GM12878 (cell line): ENCODE measurements at regions not wholly inside any gene's neighbourhood (a gene's known extent, or its start where the extent isn't known, plus 50 kb on each side); places are given as distances from the start of the nearest gene placed in this dataset.

Source experiments
- ATAC-seq: fragments of 200-7000 bp; cut with Tn5 transposase; 3 replicates; pipeline ENCODE4 v1.9.1; 2020; ENCODE audit warnings: mild to moderate bottlenecking, moderate library complexity
- BruUV-seq: library from RNA; stranded (reverse); fragments of 400-500 nt; replicated peaks from 2 replicates; lab custom pipeline; 2021; lab: Mats Ljungman, UMichigan
- CTCF ChIA-PET: fragments of 300-600 bp; sonication (Branson Sonifier 250); formaldehyde crosslinking; extraction: SDS; loops from one replicate; lab custom pipeline; 2021; ENCODE audit warnings: inconsistent platforms; lab: Yijun Ruan, JAX
- POLR2A ChIA-PET: fragments of 350-600 bp; formaldehyde crosslinking; extraction: SDS; loops from one replicate; lab custom pipeline; 2021; ENCODE audit warnings: inconsistent platforms; lab: Charles Lee
- RAD21 ChIA-PET: fragments of 300-600 bp; sonication (Branson Sonifier 250); formaldehyde crosslinking; loops from one replicate; lab custom pipeline; 2023; ENCODE audit warnings: antibody characterized with exemption; ENCODE audit not compliant: unreplicated experiment; lab: Charles Lee
- SMC1A ChIA-PET: fragments of 300-600 bp; sonication (Branson Sonifier 250); formaldehyde crosslinking; loops from one replicate; lab custom pipeline; 2023; ENCODE audit not compliant: unreplicated experiment, uncharacterized antibody; lab: Charles Lee
- DNase-seq: peaks from one replicate; pipeline ENCODE4 v3.0.0-alpha.2; 2011; ENCODE audit warnings: low read depth, low spot score
- FAIRE-seq: peaks from 3 replicates; lab custom pipeline; 2011; peaks lifted over from hg19 to GRCh38; lab: Jason Lieb, UNC
- H2AFZ ChIP-seq: 2 replicates; pipeline ENCODE4 v1.6.0; 2011; ENCODE audit warnings: low read depth, low read length, control low read depth; ENCODE audit not compliant: control insufficient read depth
- H3K27ac ChIP-seq: 2 replicates; pipeline ENCODE4 v1.5.1; 2011; ENCODE audit warnings: control low read depth; ENCODE audit not compliant: control insufficient read depth, insufficient read depth
- H3K27me3 ChIP-seq, 2 experiments: replicated peaks in 1 of 2; 2 replicates each; pipeline versions ENCODE4 v1.6.0 to v1.6.1; 2011; ENCODE audit warnings: low read length in 1 of 2; ENCODE audit not compliant: control insufficient read depth in 2 of 2, insufficient read depth in 2 of 2
- H3K36me3 ChIP-seq, 2 experiments: 2 replicates each; pipeline ENCODE4 v1.5.1; 2011; ENCODE audit warnings: low read length in 1 of 2; ENCODE audit not compliant: control insufficient read depth in 2 of 2, insufficient read depth in 2 of 2
- H3K4me1 ChIP-seq: 2 replicates; pipeline ENCODE4 v1.6.1; 2011; ENCODE audit warnings: mild to moderate bottlenecking, low read length, moderate library complexity, mixed read lengths; ENCODE audit not compliant: control insufficient read depth, insufficient read depth
- H3K4me2 ChIP-seq: 2 replicates; pipeline ENCODE4 v1.6.0; 2011; ENCODE audit warnings: control low read depth; ENCODE audit not compliant: control insufficient read depth, insufficient read depth
- H3K4me3 ChIP-seq: fragments of 200-600 bp; sonication (generic); 2 replicates; pipeline ENCODE4 v1.5.1; 2016
- H3K79me2 ChIP-seq: 2 replicates; pipeline ENCODE4 v1.6.0; 2011; ENCODE audit warnings: low read length; ENCODE audit not compliant: control insufficient read depth, insufficient read depth
- H3K9ac ChIP-seq: 2 replicates; pipeline ENCODE4 v1.8.0; 2011; ENCODE audit warnings: low read length, control low read depth, mixed read lengths; ENCODE audit not compliant: control insufficient read depth, insufficient read depth
- H3K9me3 ChIP-seq: replicated peaks from 3 replicates; pipeline ENCODE4 v1.5.1; 2011; ENCODE audit warnings: mild to moderate bottlenecking, low read length; ENCODE audit not compliant: control insufficient read depth, insufficient read depth
- H4K20me1 ChIP-seq: 2 replicates; pipeline ENCODE4 v1.6.0; 2011; ENCODE audit not compliant: control insufficient read depth, insufficient read depth
- CEBPB ChIP-seq, 2 experiments: fragments of 150-350 bp in 1 of 2; IDR thresholded peaks; 2 replicates each; pipeline ENCODE4 v1.6.1; 2012 to 2014; ENCODE audit warnings: low read depth in 2 of 2, low read length in 2 of 2, borderline replicate concordance in 1 of 2, inconsistent platforms in 1 of 2
- CHD1 ChIP-seq: IDR thresholded peaks from 2 replicates; pipeline ENCODE4 v1.6.1; 2012; ENCODE audit warnings: low read depth, low read length, improper control_type of control experiment
- CREM ChIP-seq: IDR thresholded peaks from 2 replicates; pipeline ENCODE4 v1.6.1; 2014; ENCODE audit warnings: antibody characterized with exemption, low read depth
- DPF2 ChIP-seq: fragments of 450-650 bp; IDR thresholded peaks from 2 replicates; pipeline ENCODE4 v1.6.1; 2017; ENCODE audit warnings: mild to moderate bottlenecking
- GABPA ChIP-seq: IDR thresholded peaks from 2 replicates; pipeline ENCODE4 v1.6.1; 2014; ENCODE audit warnings: antibody characterized with exemption, low read depth, mild to moderate bottlenecking, inconsistent platforms
- IKZF2 ChIP-seq, 2 experiments: fragments of 450-650 bp; IDR thresholded peaks; 2 replicates each; pipeline ENCODE4 v1.6.1; 2017; ENCODE audit warnings: mild to moderate bottlenecking in 2 of 2, moderate library complexity in 2 of 2
- MAX ChIP-seq: IDR thresholded peaks from 2 replicates; pipeline ENCODE4 v1.6.1; 2012; ENCODE audit warnings: low read depth, low read length, improper control_type of control experiment
- NFXL1 ChIP-seq: fragments of 450-650 bp; IDR thresholded peaks from 2 replicates; pipeline ENCODE4 v1.6.1; 2017; ENCODE audit warnings: antibody characterized with exemption, mild to moderate bottlenecking, borderline replicate concordance
- PBX3 ChIP-seq: IDR thresholded peaks from 2 replicates; pipeline ENCODE4 v1.6.1; 2011; ENCODE audit warnings: mild to moderate bottlenecking, low read depth, low read length, moderate library complexity; ENCODE audit not compliant: insufficient replicate concordance
- POLR2A ChIP-seq: IDR thresholded peaks from 2 replicates; pipeline ENCODE4 v1.6.1; 2011; ENCODE audit warnings: low read depth, mild to moderate bottlenecking, low read length
- RELB ChIP-seq: fragments of 450-650 bp; IDR thresholded peaks from 2 replicates; pipeline ENCODE4 v1.6.1; 2017; ENCODE audit warnings: low read depth, mild to moderate bottlenecking, moderate library complexity
- RUNX3 ChIP-seq: IDR thresholded peaks from 2 replicates; pipeline ENCODE4 v1.6.1; 2012; ENCODE audit warnings: low read length, inconsistent platforms
- SMAD1 ChIP-seq: fragments of 450-650 bp; IDR thresholded peaks from 2 replicates; pipeline ENCODE4 v1.6.1; 2018; ENCODE audit warnings: mild to moderate bottlenecking, low read depth; ENCODE audit not compliant: partially characterized antibody
- ZNF274 ChIP-seq: IDR thresholded peaks from one replicate; pipeline ENCODE4 v1.8.0; 2011; ENCODE audit not compliant: insufficient read length, insufficient read depth
- WGBS: methylation state at CpG from one replicate; pipeline ENCODE4 v1.1.6; 2016; ENCODE audit warnings: low lambda C conversion rate; ENCODE audit not compliant: insufficient replicate concordance, insufficient coverage; ENCODE audit errors: missing lambda C conversion rate; 5-methylcytosine and 5-hydroxymethylcytosine counted together
- in situ Hi-C: fragments of 300-500 bp; cut with MboI; formaldehyde crosslinking; loops from 9 replicates; pipeline ENCODE4 v1.14.3; 2018; ENCODE audit warnings: mixed read lengths
- intact Hi-C: fragments of 100-400 bp; cut with micrococcal nuclease; formaldehyde crosslinking; loops from one replicate; pipeline ENCODE4 v1.14.2; 2022; ENCODE audit not compliant: unreplicated experiment
- TF ChIP-seq, protein P1 (sequence below): fragments of 450-650 bp; IDR thresholded peaks from 2 replicates; pipeline ENCODE4 v1.6.1; 2016; ENCODE audit warnings: mild to moderate bottlenecking
- TF ChIP-seq, protein P2 (sequence below), 3 experiments: IDR thresholded peaks in 2 of 3; conservative IDR thresholded peaks in 1 of 3; 2 replicates each; pipeline ENCODE4 v1.5.1; 2011; ENCODE audit warnings: low read depth in 3 of 3, low read length in 3 of 3, mild to moderate bottlenecking in 3 of 3, control low read depth in 2 of 3, moderate library complexity in 2 of 3, inconsistent platforms in 1 of 3, mixed read lengths in 1 of 3; ENCODE audit not compliant: control insufficient read depth in 2 of 3, insufficient read depth in 1 of 3; ENCODE audit errors: extremely low read depth in 1 of 3
- TF ChIP-seq, protein P3 (sequence below): IDR thresholded peaks from 2 replicates; pipeline ENCODE4 v1.6.1; 2012; ENCODE audit warnings: low read depth, low read length, improper control_type of control experiment

- Histone ChIP-seq H3K4me2 (peak overlapping the region; percentile 33; the same call in 1 of the 2 replicates), H3K27ac (no peak overlapping the region), H4K20me1 (no peaks in the 10 kb centered on the region), H3K4me3 (no peak overlapping the region), H3K36me3 (no peaks in the 10 kb centered on the region), H2AFZ (no peak overlapping the region), H3K79me2 (no peaks in the 10 kb centered on the region), H3K4me1 (peaks cover 9% of the 10 kb centered on the region; the same call in 1 of the 2 replicates), H3K9me3 (no peaks in the 10 kb centered on the region), H3K27me3 (no peaks in the 10 kb centered on the region), H3K9ac (no peak overlapping the region)
- DNase-seq, result no peak
- no TSS peak for BruUV-seq
- CTCF ChIA-PET, result interaction anchor here (0.6 to 1.5 kb wide), 10 partner anchors 10 to 515 kb away, joined by 3 to 5 read pairs (median 3); no protein-coding TSS in a partner anchor
- SMC1A ChIA-PET, result interaction anchor here (0.5 to 3.5 kb wide), 8 partner anchors 9 to 711 kb away, joined by 3 to 17 read pairs (median 3); no protein-coding TSS in a partner anchor
- intact Hi-C loops, result loop anchor here (1.0 kb wide), 1 partner anchor 44 kb away; no protein-coding TSS in a partner anchor
- 0% methylated on average over 1 of the region's 1 CpG for WGBS
- ATAC-seq, result peak; percentile 88
- POLR2A ChIA-PET, result interaction anchor here (1.0 to 1.1 kb wide), 2 partner anchors 38 to 42 kb away, joined by 3 read pairs; no protein-coding TSS in a partner anchor
- peak; percentile 69 for FAIRE-seq
- in situ Hi-C loops, result no loop called here
- RAD21 ChIA-PET, result interaction anchor here (1.0 to 1.2 kb wide), 2 partner anchors 22 to 289 kb away, joined by 4 read pairs; no protein-coding TSS in a partner anchor
- TF ChIP-seq, protein P1, sequence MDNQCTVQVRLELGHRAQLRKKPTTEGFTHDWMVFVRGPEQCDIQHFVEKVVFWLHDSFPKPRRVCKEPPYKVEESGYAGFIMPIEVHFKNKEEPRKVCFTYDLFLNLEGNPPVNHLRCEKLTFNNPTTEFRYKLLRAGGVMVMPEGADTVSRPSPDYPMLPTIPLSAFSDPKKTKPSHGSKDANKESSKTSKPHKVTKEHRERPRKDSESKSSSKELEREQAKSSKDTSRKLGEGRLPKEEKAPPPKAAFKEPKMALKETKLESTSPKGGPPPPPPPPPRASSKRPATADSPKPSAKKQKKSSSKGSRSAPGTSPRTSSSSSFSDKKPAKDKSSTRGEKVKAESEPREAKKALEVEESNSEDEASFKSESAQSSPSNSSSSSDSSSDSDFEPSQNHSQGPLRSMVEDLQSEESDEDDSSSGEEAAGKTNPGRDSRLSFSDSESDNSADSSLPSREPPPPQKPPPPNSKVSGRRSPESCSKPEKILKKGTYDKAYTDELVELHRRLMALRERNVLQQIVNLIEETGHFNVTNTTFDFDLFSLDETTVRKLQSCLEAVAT, result 0 out of 2 replicates have a peak, but pooled peaks have one; percentile 40
- TF ChIP-seq CEBPB (IDR thresholded peaks at IDR 0.05; ENCODE audit: borderline replicate concordance in 1 of 2, low read depth in 2 of 2, low read length in 2 of 2), result no peak
- TF ChIP-seq ZNF274, result no peak
- no peak for TF ChIP-seq PBX3
- TF ChIP-seq CREM, result no peak
- TF ChIP-seq POLR2A, result no peak
- TF ChIP-seq RELB, result peak; percentile 70
- peak; percentile 87 to 88 for TF ChIP-seq IKZF2 (IDR thresholded peaks at IDR 0.05)
- no peak for TF ChIP-seq NFXL1
- no peak for TF ChIP-seq GABPA
- TF ChIP-seq CHD1, result no peak
- peak; percentile 59; the same call in 1 of the 2 replicates for TF ChIP-seq DPF2
- TF ChIP-seq MAX, result no peak
- TF ChIP-seq RUNX3, result peak; percentile 81
- TF ChIP-seq, protein P2, sequence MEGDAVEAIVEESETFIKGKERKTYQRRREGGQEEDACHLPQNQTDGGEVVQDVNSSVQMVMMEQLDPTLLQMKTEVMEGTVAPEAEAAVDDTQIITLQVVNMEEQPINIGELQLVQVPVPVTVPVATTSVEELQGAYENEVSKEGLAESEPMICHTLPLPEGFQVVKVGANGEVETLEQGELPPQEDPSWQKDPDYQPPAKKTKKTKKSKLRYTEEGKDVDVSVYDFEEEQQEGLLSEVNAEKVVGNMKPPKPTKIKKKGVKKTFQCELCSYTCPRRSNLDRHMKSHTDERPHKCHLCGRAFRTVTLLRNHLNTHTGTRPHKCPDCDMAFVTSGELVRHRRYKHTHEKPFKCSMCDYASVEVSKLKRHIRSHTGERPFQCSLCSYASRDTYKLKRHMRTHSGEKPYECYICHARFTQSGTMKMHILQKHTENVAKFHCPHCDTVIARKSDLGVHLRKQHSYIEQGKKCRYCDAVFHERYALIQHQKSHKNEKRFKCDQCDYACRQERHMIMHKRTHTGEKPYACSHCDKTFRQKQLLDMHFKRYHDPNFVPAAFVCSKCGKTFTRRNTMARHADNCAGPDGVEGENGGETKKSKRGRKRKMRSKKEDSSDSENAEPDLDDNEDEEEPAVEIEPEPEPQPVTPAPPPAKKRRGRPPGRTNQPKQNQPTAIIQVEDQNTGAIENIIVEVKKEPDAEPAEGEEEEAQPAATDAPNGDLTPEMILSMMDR (IDR thresholded peaks at IDR 0.05 in 2 of 3, conservative IDR thresholded peaks at IDR 0.05 in 1 of 3; ENCODE audit: control insufficient read depth in 2 of 3, extremely low read depth in 1 of 3, insufficient read depth in 1 of 3, low read depth in 3 of 3, low read length in 3 of 3), result 0 out of 6 replicates have a peak, but pooled peaks of 1 of the 3 experiments have one; percentile 8
- TF ChIP-seq SMAD1, result no peak
- TF ChIP-seq, protein P3, sequence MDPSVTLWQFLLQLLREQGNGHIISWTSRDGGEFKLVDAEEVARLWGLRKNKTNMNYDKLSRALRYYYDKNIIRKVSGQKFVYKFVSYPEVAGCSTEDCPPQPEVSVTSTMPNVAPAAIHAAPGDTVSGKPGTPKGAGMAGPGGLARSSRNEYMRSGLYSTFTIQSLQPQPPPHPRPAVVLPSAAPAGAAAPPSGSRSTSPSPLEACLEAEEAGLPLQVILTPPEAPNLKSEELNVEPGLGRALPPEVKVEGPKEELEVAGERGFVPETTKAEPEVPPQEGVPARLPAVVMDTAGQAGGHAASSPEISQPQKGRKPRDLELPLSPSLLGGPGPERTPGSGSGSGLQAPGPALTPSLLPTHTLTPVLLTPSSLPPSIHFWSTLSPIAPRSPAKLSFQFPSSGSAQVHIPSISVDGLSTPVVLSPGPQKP, result no peak
These were observed 457.3 kb downstream of the DMAC1 start for GRCh38 chr9:7342229-7342628.
